PC-3 (cell line): ENCODE measurements at regions not wholly inside any gene's neighbourhood (a gene's known extent, or its start where the extent isn't known, plus 50 kb on each side); places are given as distances from the start of the nearest gene placed in this dataset.

Source experiments
- ATAC-seq: fragments of 200-7000 bp; cut with Tn5 transposase; 2 replicates; pipeline ENCODE4 v1.9.1; 2020; ENCODE audit warnings: mild to moderate bottlenecking, moderate library complexity
- BruUV-seq: library from RNA; stranded (reverse); fragments of 400-500 nt; replicated peaks from 2 replicates; lab custom pipeline; 2021; lab: Mats Ljungman, UMichigan
- CTCF ChIA-PET: fragments of 300-600 bp; sonication (Branson Sonifier 250); formaldehyde crosslinking; loops from one replicate; lab custom pipeline; 2022; ENCODE audit warnings: antibody characterized with exemption; lab: Charles Lee
- POLR2A ChIA-PET: fragments of 300-600 bp; sonication (Branson Sonifier 250); formaldehyde crosslinking; loops from one replicate; lab custom pipeline; 2022; ENCODE audit warnings: antibody characterized with exemption; ENCODE audit not compliant: unreplicated experiment; lab: Charles Lee
- DNase-seq: peaks from one replicate; pipeline ENCODE4 v3.0.0-alpha.2; 2015
- H2AFZ ChIP-seq: fragments of 300-600 bp; sonication (generic); 2 replicates; pipeline ENCODE4 v1.6.0; 2016; ENCODE audit warnings: antibody characterized with exemption, low read length
- H3F3A ChIP-seq: fragments of 300-600 bp; sonication (generic); one replicate; pipeline ENCODE4 v1.6.0; 2017; ENCODE audit warnings: antibody characterized with exemption, low read length, control low read depth, mild to moderate bottlenecking; ENCODE audit not compliant: unreplicated experiment
- H3K27ac ChIP-seq: fragments of 300-600 bp; sonication (generic); 2 replicates; pipeline ENCODE4 v1.5.1; 2016; ENCODE audit warnings: mild to moderate bottlenecking, low read length
- H3K27me3 ChIP-seq: fragments of 300-600 bp; sonication (generic); 2 replicates; pipeline ENCODE4 v1.6.1; 2016; ENCODE audit warnings: low read length, mixed read lengths
- H3K36me3 ChIP-seq: fragments of 300-600 bp; sonication (generic); 2 replicates; pipeline ENCODE4 v1.6.1; 2016; ENCODE audit warnings: low read depth, mixed run types, low read length, mixed read lengths
- H3K4me1 ChIP-seq: fragments of 300-600 bp; sonication (generic); 2 replicates; pipeline ENCODE4 v1.5.1; 2016; ENCODE audit warnings: low read length; ENCODE audit not compliant: insufficient read depth
- H3K4me2 ChIP-seq: fragments of 300-600 bp; sonication (generic); 2 replicates; pipeline ENCODE4 v1.6.0; 2016; ENCODE audit warnings: low read length
- H3K4me3 ChIP-seq: fragments of 300-600 bp; sonication (generic); 2 replicates; pipeline ENCODE4 v1.5.1; 2016; ENCODE audit warnings: mild to moderate bottlenecking, low read length, mixed read lengths
- H3K79me2 ChIP-seq: fragments of 300-600 bp; sonication (generic); 2 replicates; pipeline ENCODE4 v1.6.1; 2017; ENCODE audit warnings: low read length, mixed read lengths
- H3K9ac ChIP-seq: fragments of 300-600 bp; sonication (generic); 2 replicates; pipeline ENCODE4 v1.6.0; 2016; ENCODE audit warnings: mild to moderate bottlenecking, low read length
- H3K9me2 ChIP-seq: fragments of 300-600 bp; sonication (generic); replicated peaks from 2 replicates; pipeline ENCODE4 v1.6.1; 2016; ENCODE audit warnings: mixed run types, low read length, mixed read lengths
- H3K9me3 ChIP-seq: fragments of 300-600 bp; sonication (generic); 2 replicates; pipeline ENCODE4 v1.6.1; 2016; ENCODE audit warnings: low read length, mixed read lengths
- H4K20me1 ChIP-seq: fragments of 300-600 bp; sonication (generic); 2 replicates; pipeline ENCODE4 v1.6.1; 2016; ENCODE audit warnings: low read length, mixed read lengths
- EZH2 ChIP-seq: fragments of 300-600 bp; sonication (generic); IDR thresholded peaks from one replicate; pipeline ENCODE4 v1.6.1; 2017; ENCODE audit warnings: antibody characterized with exemption, mild to moderate bottlenecking, low read length; ENCODE audit not compliant: unreplicated experiment
- EZH2phosphoT487 ChIP-seq: fragments of 300-600 bp; sonication (generic); IDR thresholded peaks from 2 replicates; pipeline ENCODE4 v1.6.1; 2018; ENCODE audit warnings: mild to moderate bottlenecking, antibody characterized with exemption, low read length, borderline replicate concordance
- intact Hi-C: fragments of 100-400 bp; cut with micrococcal nuclease; formaldehyde crosslinking; loops from 2 replicates; pipeline ENCODE4 v1.9.0; 2023
- TF ChIP-seq, protein P1 (sequence below): fragments of 300-600 bp; sonication (generic); conservative IDR thresholded peaks from 2 replicates; pipeline ENCODE4 v1.5.1; 2017; ENCODE audit warnings: antibody characterized with exemption, low read depth, mild to moderate bottlenecking, low read length

DNA sequence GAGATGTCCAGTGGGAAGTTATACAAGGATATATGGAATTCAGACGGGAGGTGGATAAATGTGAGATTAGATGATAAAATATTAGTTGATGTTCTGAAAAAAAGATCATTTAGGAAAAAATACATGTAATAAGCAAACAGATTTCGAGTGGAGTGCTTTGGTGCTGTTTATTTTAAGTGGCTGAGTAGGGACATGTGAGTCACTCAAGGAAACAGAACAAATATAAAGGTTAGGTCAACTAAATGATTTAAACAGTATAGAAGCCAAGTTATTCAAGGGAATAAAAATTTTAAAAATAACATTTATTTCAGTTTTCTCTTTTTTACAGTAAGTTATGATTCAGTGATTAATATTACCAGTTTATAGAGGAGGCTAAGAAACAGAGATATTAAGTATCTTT is 1046.7 kb upstream of the B3GALT2 start:
- no TSS peak for BruUV-seq
- no peak overlapping the region for H3K4me3 ChIP-seq
- intact Hi-C loops = no loop called here
- peak; percentile 70 for ATAC-seq
- no peaks in the 10 kb centered on the region for H4K20me1 ChIP-seq
- DNase-seq = peak; percentile 18
- no peaks in the 10 kb centered on the region for H3K27me3 ChIP-seq
- H3K9me3 ChIP-seq = no peaks in the 10 kb centered on the region
- no peak for TF ChIP-seq EZH2
- TF ChIP-seq EZH2phosphoT487 = no peak
- TF ChIP-seq, protein P1, sequence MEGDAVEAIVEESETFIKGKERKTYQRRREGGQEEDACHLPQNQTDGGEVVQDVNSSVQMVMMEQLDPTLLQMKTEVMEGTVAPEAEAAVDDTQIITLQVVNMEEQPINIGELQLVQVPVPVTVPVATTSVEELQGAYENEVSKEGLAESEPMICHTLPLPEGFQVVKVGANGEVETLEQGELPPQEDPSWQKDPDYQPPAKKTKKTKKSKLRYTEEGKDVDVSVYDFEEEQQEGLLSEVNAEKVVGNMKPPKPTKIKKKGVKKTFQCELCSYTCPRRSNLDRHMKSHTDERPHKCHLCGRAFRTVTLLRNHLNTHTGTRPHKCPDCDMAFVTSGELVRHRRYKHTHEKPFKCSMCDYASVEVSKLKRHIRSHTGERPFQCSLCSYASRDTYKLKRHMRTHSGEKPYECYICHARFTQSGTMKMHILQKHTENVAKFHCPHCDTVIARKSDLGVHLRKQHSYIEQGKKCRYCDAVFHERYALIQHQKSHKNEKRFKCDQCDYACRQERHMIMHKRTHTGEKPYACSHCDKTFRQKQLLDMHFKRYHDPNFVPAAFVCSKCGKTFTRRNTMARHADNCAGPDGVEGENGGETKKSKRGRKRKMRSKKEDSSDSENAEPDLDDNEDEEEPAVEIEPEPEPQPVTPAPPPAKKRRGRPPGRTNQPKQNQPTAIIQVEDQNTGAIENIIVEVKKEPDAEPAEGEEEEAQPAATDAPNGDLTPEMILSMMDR = no peak
- H3F3A ChIP-seq = no peaks in the 10 kb centered on the region
- H3K9me2 ChIP-seq = no peaks in the 10 kb centered on the region
- no peaks in the 10 kb centered on the region for H3K79me2 ChIP-seq
- H2AFZ ChIP-seq = no peak overlapping the region
- CTCF ChIA-PET = interaction anchor here (0.6 kb wide), 1 partner anchor 470 kb away, joined by 5 read pairs; no protein-coding TSS in a partner anchor
- H3K9ac ChIP-seq = no peak overlapping the region
- H3K27ac ChIP-seq = no peak overlapping the region
- POLR2A ChIA-PET = no interaction called here
- peaks cover 12% of the 10 kb centered on the region for H3K4me1 ChIP-seq
- no peaks in the 10 kb centered on the region for H3K36me3 ChIP-seq
- peak overlapping the region; percentile 40; the same call in 1 of the 2 replicates for H3K4me2 ChIP-seq

DNA sequence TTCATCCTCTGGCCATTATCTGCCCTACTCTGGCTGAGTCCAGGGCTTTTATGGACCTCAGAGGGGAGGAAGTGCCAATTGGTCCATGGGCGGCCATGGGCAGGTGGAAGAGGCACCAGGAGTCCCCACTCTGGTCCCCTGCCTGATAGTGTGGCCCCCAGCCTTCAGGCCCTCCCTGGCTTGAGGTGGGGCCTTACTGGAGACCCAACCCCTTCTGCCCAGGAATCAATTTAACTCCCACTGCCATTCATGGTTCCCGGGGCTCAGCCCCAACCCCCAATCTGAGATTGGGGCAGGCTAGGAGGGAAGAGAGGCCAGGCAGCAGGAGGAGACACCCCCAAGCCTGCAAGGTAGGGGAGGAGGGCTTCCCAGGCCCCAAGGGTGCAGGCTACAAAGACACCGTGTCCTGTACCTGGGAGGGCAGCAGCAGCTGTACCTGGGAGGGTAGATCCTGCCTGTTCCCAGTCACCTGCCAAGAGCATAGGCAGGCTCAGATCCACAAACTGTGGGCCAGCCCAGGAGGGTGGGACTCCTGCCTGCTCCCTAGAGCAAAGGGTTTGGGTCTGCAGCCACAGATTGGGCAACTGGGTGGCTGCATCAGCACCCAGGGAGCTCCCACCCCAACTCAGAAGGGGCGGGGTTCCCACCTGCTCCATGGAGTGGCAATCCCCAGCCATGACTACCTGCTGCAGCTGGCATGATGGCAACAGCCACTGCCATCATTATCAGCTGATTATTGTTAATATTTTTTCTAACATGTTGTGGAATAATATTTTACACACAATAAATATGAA is 1044.1 kb upstream of the B3GALT2 start:
- H3K9ac ChIP-seq = no peak overlapping the region
- H3K9me2 ChIP-seq = no peaks in the 10 kb centered on the region
- H3F3A ChIP-seq = no peaks in the 10 kb centered on the region
- no peak overlapping the region for H3K4me3 ChIP-seq
- peaks cover 20% of the 10 kb centered on the region for H3K4me1 ChIP-seq
- intact Hi-C loops = no loop called here
- POLR2A ChIA-PET = no interaction called here
- H3K79me2 ChIP-seq = no peaks in the 10 kb centered on the region
- H3K27ac ChIP-seq = no peak overlapping the region
- CTCF ChIA-PET = no interaction called here
- H2AFZ ChIP-seq = no peak overlapping the region
- no TSS peak for BruUV-seq
- ATAC-seq (no peak), DNase-seq (no peak)
- TF ChIP-seq EZH2 (no peak), EZH2phosphoT487 (no peak)
- TF ChIP-seq, protein P1 = no peak
- no peaks in the 10 kb centered on the region for H4K20me1 ChIP-seq
- no peaks in the 10 kb centered on the region for H3K9me3 ChIP-seq
- H3K27me3 ChIP-seq = no peaks in the 10 kb centered on the region
- no peaks in the 10 kb centered on the region for H3K36me3 ChIP-seq
- no peak overlapping the region for H3K4me2 ChIP-seq

DNA sequence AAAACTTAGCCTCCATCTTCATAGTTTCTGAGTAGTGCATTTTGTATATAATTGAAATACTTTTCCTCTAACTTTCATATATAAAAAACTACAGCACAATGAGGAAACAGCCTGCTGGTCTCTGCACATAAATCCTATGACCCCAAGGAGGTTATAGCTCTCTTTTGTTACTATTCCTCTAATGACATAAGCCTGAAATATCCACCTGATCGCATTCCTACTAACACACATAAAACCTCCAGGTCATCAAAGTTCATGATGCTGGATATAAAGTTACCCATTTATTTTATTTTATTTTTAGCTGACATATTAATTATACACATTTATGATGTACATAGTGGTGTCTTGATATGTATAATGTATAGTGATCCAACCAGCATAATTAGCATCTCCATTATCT is 1042.0 kb upstream of the B3GALT2 start:
- intact Hi-C loops = loop anchor here (5.0 kb wide), 1 partner anchor 139 kb away; no protein-coding TSS in a partner anchor
- no peaks in the 10 kb centered on the region for H3K79me2 ChIP-seq
- no peaks in the 10 kb centered on the region for H3K27me3 ChIP-seq
- peaks cover 16% of the 10 kb centered on the region for H3K4me1 ChIP-seq
- peak overlapping the region; percentile 18; the same call in 1 of the 2 replicates for H3K27ac ChIP-seq
- H3K9me3 ChIP-seq = no peaks in the 10 kb centered on the region
- no peaks in the 10 kb centered on the region for H4K20me1 ChIP-seq
- H3K4me3 ChIP-seq = no peak overlapping the region
- CTCF ChIA-PET = no interaction called here
- no peaks in the 10 kb centered on the region for H3K36me3 ChIP-seq
- H3K9me2 ChIP-seq = no peaks in the 10 kb centered on the region
- H2AFZ ChIP-seq = no peak overlapping the region
- no peak for DNase-seq
- H3F3A ChIP-seq = no peaks in the 10 kb centered on the region
- no peak overlapping the region for H3K4me2 ChIP-seq
- ATAC-seq = peak; percentile 18; the same call in 1 of the 2 replicates
- TF ChIP-seq, protein P1 = no peak
- no peak for TF ChIP-seq EZH2phosphoT487
- no peak for TF ChIP-seq EZH2
- no peak overlapping the region for H3K9ac ChIP-seq
- POLR2A ChIA-PET = no interaction called here
- no TSS peak for BruUV-seq
